A549 (cell line): ENCODE measurements at regions not wholly inside any gene's neighbourhood (a gene's known extent, or its start where the extent isn't known, plus 50 kb on each side); places are given as distances from the start of the nearest gene placed in this dataset.

Source experiments
- CTCF ChIP-seq: fragments of >200 bp; sonication (Bioruptor Twin); formaldehyde crosslinking; IDR thresholded peaks from 3 replicates; pipeline ENCODE4 v1.5.1; 2016
- EHMT2 ChIP-seq: fragments of 200-600 bp; sonication (generic); IDR thresholded peaks from 2 replicates; pipeline ENCODE4 v1.6.1; 2016; ENCODE audit warnings: antibody characterized with exemption, low read depth, mild to moderate bottlenecking, moderate library complexity
- FOSB ChIP-seq: fragments of 250-450 bp; sonication (Bioruptor Pico); IDR thresholded peaks from 2 replicates; pipeline ENCODE4 v1.5.0; 2020; ENCODE audit warnings: mild to moderate bottlenecking, moderate library complexity

GRCh38 chr5:74334762-74335384, 305.7 kb downstream of the ENC1 start:
- no peak for TF ChIP-seq CTCF
- no peak for TF ChIP-seq EHMT2
- no peak for TF ChIP-seq FOSB (CRISPR knock-in tag)
